ENCODE measurements at regions not wholly inside any gene's neighbourhood (a gene's known extent, or its start where the extent isn't known, plus 50 kb on each side); places are given as distances from the start of the nearest gene placed in this dataset.

- DNase-seq, result peak; percentile 54
Observed at GRCh38 chr1:201751872-201752271, 77.1 kb upstream of the IPO9 start.

- DNase-seq, result no peak
Observed at GRCh38 chr1:201752333-201752732, 76.6 kb upstream of the IPO9 start.

GRCh38 chr1:201753492-201753891 is 75.5 kb upstream of the IPO9 start:
- DNase-seq, result no peak

- DNase-seq, result no peak
Observed at GRCh38 chr1:201754353-201754752, 74.6 kb upstream of the IPO9 start.

- DNase-seq, result no peak
Observed at GRCh38 chr1:201755200-201755599, 73.8 kb upstream of the IPO9 start.

GRCh38 chr1:201756406-201756805 is 72.6 kb upstream of the IPO9 start:
- peak; percentile 79 for DNase-seq

GRCh38 chr1:201758499-201759050 is 70.4 kb upstream of the IPO9 start:
- no peak for DNase-seq

GRCh38 chr1:201759194-201759815 is 69.7 kb upstream of the IPO9 start:
- peak; percentile 37 for DNase-seq

- no peak for DNase-seq
Observed at GRCh38 chr1:201760516-201760915, 68.4 kb upstream of the IPO9 start.

- no peak for DNase-seq
Observed at GRCh38 chr1:201761178-201761577, 67.8 kb upstream of the IPO9 start.

- no peak for DNase-seq
Observed at GRCh38 chr1:201761871-201762270, 67.1 kb upstream of the IPO9 start.

- no peak for DNase-seq
Observed at GRCh38 chr1:201762381-201762780, 66.6 kb upstream of the IPO9 start.

GRCh38 chr1:201763455-201764140 is 65.4 kb upstream of the IPO9 start:
- peak; percentile 36 for DNase-seq

GRCh38 chr1:201764166-201764565 is 64.8 kb upstream of the IPO9 start:
- no peak for DNase-seq

- DNase-seq, result no peak
Observed at GRCh38 chr1:201764579-201764978, 64.4 kb upstream of the IPO9 start.

- peak; percentile 88 for DNase-seq
Observed at GRCh38 chr1:201766131-201766866, 62.7 kb upstream of the IPO9 start.

- DNase-seq, result no peak
Observed at GRCh38 chr1:201767339-201767738, 61.6 kb upstream of the IPO9 start.

GRCh38 chr1:201769072-201769471 is 59.9 kb upstream of the IPO9 start:
- no peak for DNase-seq

GRCh38 chr1:201769966-201770365 is 59.0 kb upstream of the IPO9 start:
- DNase-seq, result no peak

GRCh38 chr1:201771466-201771865 is 57.5 kb upstream of the IPO9 start:
- no peak for DNase-seq

- DNase-seq, result no peak
Observed at GRCh38 chr1:201772178-201772577, 56.8 kb upstream of the IPO9 start.

GRCh38 chr1:201773764-201774163 is 55.2 kb upstream of the IPO9 start:
- DNase-seq, result no peak

- peak; percentile 60 for DNase-seq
Observed at GRCh38 chr1:201774224-201774982, 54.6 kb upstream of the IPO9 start.

Data from HCEC 1CT (cell line).